ENCODE measurements at regions not wholly inside any gene's neighbourhood (a gene's known extent, or its start where the extent isn't known, plus 50 kb on each side); places are given as distances from the start of the nearest gene placed in this dataset.

DNA sequence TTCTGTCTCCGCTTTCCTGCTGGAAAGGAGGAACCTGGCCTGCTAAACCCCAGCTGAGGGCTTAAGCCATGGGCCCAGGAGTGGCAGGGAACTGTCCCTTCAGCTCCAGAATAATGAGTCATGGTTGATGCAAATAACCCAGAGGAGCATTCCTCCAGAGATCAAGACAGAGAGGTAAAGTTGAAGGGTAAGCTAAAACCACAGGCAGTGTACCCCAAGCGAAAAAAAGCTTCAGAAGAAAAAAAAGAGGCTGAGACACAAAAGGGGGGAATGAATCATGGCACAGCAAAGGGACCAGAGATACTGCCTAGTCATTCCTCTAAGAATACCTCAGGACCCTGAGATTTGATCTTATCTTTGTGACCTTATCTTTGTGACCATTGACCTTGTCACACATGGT is 199.5 kb upstream of the TAS2R1 start:
- POLR2A ChIA-PET: no interaction called here
- no peaks in the 10 kb centered on the region for H3K4me1 Mint-ChIP-seq
- H3K4me1 ChIP-seq (ENCODE audit: control insufficient read depth in 2 of 2, insufficient read depth in 2 of 2, low read length in 2 of 2): no peaks in the 10 kb centered on the region
- no peak overlapping the region for H3K27ac Mint-ChIP-seq
- ATAC-seq (ENCODE audit: low read depth): no peak
- H2AFZ ChIP-seq (ENCODE audit: insufficient read depth, low read depth, low read length, poor library complexity, severe bottlenecking): no peak overlapping the region
- intact Hi-C loops (cut with micrococcal nuclease): no loop called here
- no peaks in the 10 kb centered on the region for H3K79me2 ChIP-seq (ENCODE audit: control insufficient read depth, insufficient read depth, low read length)
- CTCF ChIA-PET: no interaction called here
- H3K4me2 ChIP-seq (replicated peaks; ENCODE audit: low read depth, low read length, poor library complexity, severe bottlenecking): no peak overlapping the region
- H3K4me3 Mint-ChIP-seq: no peak overlapping the region
- WGBS (ENCODE audit: insufficient coverage): 83% methylated on average over 2 of the region's 2 CpGs
- TF ChIP-seq, protein P1, sequence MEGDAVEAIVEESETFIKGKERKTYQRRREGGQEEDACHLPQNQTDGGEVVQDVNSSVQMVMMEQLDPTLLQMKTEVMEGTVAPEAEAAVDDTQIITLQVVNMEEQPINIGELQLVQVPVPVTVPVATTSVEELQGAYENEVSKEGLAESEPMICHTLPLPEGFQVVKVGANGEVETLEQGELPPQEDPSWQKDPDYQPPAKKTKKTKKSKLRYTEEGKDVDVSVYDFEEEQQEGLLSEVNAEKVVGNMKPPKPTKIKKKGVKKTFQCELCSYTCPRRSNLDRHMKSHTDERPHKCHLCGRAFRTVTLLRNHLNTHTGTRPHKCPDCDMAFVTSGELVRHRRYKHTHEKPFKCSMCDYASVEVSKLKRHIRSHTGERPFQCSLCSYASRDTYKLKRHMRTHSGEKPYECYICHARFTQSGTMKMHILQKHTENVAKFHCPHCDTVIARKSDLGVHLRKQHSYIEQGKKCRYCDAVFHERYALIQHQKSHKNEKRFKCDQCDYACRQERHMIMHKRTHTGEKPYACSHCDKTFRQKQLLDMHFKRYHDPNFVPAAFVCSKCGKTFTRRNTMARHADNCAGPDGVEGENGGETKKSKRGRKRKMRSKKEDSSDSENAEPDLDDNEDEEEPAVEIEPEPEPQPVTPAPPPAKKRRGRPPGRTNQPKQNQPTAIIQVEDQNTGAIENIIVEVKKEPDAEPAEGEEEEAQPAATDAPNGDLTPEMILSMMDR (IDR thresholded peaks at IDR 0.05): no peak
- no peak for TF ChIP-seq EZH2 (IDR thresholded peaks at IDR 0.05; ENCODE audit: borderline replicate concordance, insufficient read depth, low read depth, low read length, poor library complexity, severe bottlenecking)
- H3K9me3 ChIP-seq (ENCODE audit: control extremely low read depth in 1 of 3, control insufficient read depth in 2 of 3, insufficient read depth in 1 of 3, low read length in 2 of 3): no peaks in the 10 kb centered on the region
- no peaks in the 10 kb centered on the region for H3K27me3 ChIP-seq (replicated peaks in 1 of 4; ENCODE audit: control extremely low read depth in 1 of 4, control insufficient read depth in 3 of 4, insufficient read depth in 4 of 4, low read length in 3 of 4)
- no peak for DNase-seq
- H4K20me1 ChIP-seq (ENCODE audit: control insufficient read depth, insufficient read depth, low read length, poor library complexity, severe bottlenecking): no peaks in the 10 kb centered on the region
- no peaks in the 10 kb centered on the region for H3K36me3 ChIP-seq (replicated peaks in 1 of 2; ENCODE audit: control extremely low read depth in 1 of 2, control insufficient read depth in 1 of 2, extremely low read depth in 1 of 2, insufficient read depth in 2 of 2, low read length in 1 of 2)
- no peak overlapping the region for H3K9ac ChIP-seq (ENCODE audit: low read length)
- H3K9me3 Mint-ChIP-seq (ENCODE audit: insufficient read depth): no peaks in the 10 kb centered on the region
- H3K27me3 Mint-ChIP-seq: no peaks in the 10 kb centered on the region
- H3K4me3 ChIP-seq (ENCODE audit: control extremely low read depth in 1 of 5, extremely low read depth in 1 of 5, insufficient read depth in 1 of 5, low read depth in 2 of 5, low read length in 4 of 5): no peak overlapping the region
- no peak overlapping the region for H3K27ac ChIP-seq (ENCODE audit: low read length in 2 of 2)

DNA sequence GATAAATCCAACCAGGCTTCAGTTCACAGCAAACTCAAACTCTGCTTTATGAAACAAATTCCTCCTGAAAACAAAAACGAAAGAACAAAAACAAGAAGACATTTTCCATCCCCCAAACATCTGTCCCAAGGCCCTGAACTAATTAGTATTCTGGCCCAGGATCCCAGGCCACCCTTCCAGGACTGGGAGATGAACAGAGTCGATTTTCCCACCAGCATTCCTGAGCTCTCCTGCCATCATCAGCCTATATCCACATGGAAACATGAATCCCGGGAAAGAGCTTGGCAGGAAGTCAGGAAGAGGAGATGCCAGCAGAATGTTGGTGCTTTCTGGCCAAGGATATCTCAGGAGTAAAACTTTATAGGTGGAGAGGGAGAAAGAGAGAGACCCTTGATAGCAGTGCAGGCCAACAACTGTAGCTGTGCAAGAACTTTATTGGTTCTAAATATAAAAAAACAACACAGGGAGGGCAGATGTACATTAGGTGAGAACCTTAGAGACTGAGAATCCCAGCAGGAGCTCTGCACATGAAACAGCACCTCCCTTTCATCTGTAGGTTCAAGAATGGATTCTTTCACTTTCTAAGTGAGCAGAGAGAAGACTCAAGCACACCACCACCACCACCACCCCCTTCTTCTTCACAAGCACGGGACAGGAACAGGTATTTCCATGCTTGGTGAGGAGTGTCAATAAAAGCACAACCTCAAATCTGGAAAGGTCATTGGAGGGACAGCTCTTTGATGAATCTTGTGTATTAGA is 190.7 kb upstream of the TAS2R1 start:
- TF ChIP-seq EZH2 (IDR thresholded peaks at IDR 0.05; ENCODE audit: borderline replicate concordance, insufficient read depth, low read depth, low read length, poor library complexity, severe bottlenecking): no peak
- TF ChIP-seq, protein P1 (IDR thresholded peaks at IDR 0.05): no peak
- H3K27ac Mint-ChIP-seq: no peak overlapping the region
- H2AFZ ChIP-seq (ENCODE audit: insufficient read depth, low read depth, low read length, poor library complexity, severe bottlenecking): no peak overlapping the region
- ChIA-PET CTCF (no interaction called here), POLR2A (no interaction called here)
- no peaks in the 10 kb centered on the region for H3K27me3 ChIP-seq (replicated peaks in 1 of 4; ENCODE audit: control extremely low read depth in 1 of 4, control insufficient read depth in 3 of 4, insufficient read depth in 4 of 4, low read length in 3 of 4)
- no peak overlapping the region for H3K27ac ChIP-seq (ENCODE audit: low read length in 2 of 2)
- ATAC-seq (ENCODE audit: low read depth) (no peak), DNase-seq (no peak)
- intact Hi-C loops (cut with micrococcal nuclease): no loop called here
- H3K36me3 ChIP-seq (replicated peaks in 1 of 2; ENCODE audit: control extremely low read depth in 1 of 2, control insufficient read depth in 1 of 2, extremely low read depth in 1 of 2, insufficient read depth in 2 of 2, low read length in 1 of 2): no peaks in the 10 kb centered on the region
- 30% methylated on average over 1 of the region's 4 CpGs for WGBS (ENCODE audit: insufficient coverage)
- no peaks in the 10 kb centered on the region for H3K9me3 Mint-ChIP-seq (ENCODE audit: insufficient read depth)
- no peaks in the 10 kb centered on the region for H3K79me2 ChIP-seq (ENCODE audit: control insufficient read depth, insufficient read depth, low read length)
- no peak overlapping the region for H3K4me2 ChIP-seq (replicated peaks; ENCODE audit: low read depth, low read length, poor library complexity, severe bottlenecking)
- no peaks in the 10 kb centered on the region for H3K4me1 ChIP-seq (ENCODE audit: control insufficient read depth in 2 of 2, insufficient read depth in 2 of 2, low read length in 2 of 2)
- no peak overlapping the region for H3K9ac ChIP-seq (ENCODE audit: low read length)
- no peaks in the 10 kb centered on the region for H3K27me3 Mint-ChIP-seq
- H3K4me1 Mint-ChIP-seq: no peaks in the 10 kb centered on the region
- H3K4me3 Mint-ChIP-seq: no peak overlapping the region
- H4K20me1 ChIP-seq (ENCODE audit: control insufficient read depth, insufficient read depth, low read length, poor library complexity, severe bottlenecking): no peaks in the 10 kb centered on the region
- no peaks in the 10 kb centered on the region for H3K9me3 ChIP-seq (ENCODE audit: control extremely low read depth in 1 of 3, control insufficient read depth in 2 of 3, insufficient read depth in 1 of 3, low read length in 2 of 3)
- H3K4me3 ChIP-seq (ENCODE audit: control extremely low read depth in 1 of 5, extremely low read depth in 1 of 5, insufficient read depth in 1 of 5, low read depth in 2 of 5, low read length in 4 of 5): no peak overlapping the region

All from B cell (primary cell).